ENCODE measurements at regions not wholly inside any gene's neighbourhood (a gene's known extent, or its start where the extent isn't known, plus 50 kb on each side); places are given as distances from the start of the nearest gene placed in this dataset.
"Not testable (repeated sequence)": the region's sequence is repeated elsewhere in the genome, so short reads cannot be mapped to it uniquely, and the experiment has no call there.

GRCh38 chr10:36872702-36873393, 252.6 kb upstream of the ANKRD30A start:
- no peak for DNase-seq

DNA sequence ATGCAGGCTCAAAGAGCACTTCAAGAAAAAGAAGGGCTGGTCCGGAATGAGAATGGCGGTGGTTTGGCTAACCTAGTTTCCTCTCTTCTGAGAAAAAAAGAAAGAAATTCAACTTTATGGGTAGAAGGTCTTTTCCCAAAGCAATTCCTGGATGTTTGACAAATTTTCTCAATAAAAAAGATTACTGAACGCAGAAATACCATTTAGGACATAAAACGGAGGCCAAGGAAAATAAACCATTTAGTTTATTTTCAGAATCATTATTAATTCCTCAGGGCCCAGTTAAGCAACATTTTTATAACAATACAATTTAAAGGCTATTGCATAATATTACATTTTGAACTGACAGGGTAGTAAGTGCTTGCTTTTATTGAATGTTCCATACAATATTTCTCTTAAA, 284.6 kb upstream of the ANKRD30A start:
- no peak for DNase-seq

DNA sequence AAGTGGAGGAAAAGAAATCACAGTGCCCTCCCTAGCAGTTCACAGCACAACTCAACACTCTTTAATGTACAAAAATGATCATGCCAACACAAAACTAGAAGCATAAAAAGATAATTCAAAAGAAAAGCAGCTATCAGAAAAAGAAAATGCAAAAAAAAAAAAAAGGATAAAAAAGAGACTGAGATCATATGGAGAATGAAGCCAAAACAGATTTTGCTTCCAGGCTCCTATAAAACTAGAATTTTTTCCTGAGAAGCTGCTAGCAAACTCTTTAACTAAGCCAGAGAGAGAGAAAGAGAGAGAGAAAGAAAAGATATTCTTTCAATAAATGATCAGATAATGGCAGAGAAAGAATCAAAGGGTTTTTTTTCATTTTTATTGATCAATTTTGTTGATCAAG, 288.0 kb upstream of the ANKRD30A start:
- no peak for DNase-seq

- no peak for DNase-seq
These were observed 305.6 kb upstream of the ANKRD30A start for GRCh38 chr10:36819781-36820180.

GRCh38 chr10:36817898-36818297, 307.5 kb upstream of the ANKRD30A start:
- DNase-seq, result no peak

- no peak for DNase-seq
These were observed 316.6 kb upstream of the ANKRD30A start for GRCh38 chr10:36808625-36809362.

DNA sequence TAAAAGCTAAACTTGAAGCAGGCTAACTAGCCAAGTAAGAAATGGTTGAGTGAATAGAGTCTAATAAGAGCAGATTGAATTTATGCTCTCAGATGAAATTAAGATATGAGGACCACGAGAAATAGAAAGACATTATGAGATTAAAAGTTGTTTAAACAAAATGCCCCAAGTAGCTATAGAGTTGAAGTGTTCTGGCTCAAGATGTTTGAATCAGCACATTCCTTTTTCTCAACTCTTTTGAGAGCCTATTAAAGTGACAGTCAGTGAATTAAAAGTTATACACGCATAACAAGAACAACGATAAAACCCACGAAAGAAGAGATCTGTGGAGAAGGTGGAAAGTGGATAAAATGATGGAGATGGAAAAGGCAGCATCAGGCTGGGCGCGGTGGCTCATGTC, 322.2 kb upstream of the ANKRD30A start:
- DNase-seq, result no peak

DNA sequence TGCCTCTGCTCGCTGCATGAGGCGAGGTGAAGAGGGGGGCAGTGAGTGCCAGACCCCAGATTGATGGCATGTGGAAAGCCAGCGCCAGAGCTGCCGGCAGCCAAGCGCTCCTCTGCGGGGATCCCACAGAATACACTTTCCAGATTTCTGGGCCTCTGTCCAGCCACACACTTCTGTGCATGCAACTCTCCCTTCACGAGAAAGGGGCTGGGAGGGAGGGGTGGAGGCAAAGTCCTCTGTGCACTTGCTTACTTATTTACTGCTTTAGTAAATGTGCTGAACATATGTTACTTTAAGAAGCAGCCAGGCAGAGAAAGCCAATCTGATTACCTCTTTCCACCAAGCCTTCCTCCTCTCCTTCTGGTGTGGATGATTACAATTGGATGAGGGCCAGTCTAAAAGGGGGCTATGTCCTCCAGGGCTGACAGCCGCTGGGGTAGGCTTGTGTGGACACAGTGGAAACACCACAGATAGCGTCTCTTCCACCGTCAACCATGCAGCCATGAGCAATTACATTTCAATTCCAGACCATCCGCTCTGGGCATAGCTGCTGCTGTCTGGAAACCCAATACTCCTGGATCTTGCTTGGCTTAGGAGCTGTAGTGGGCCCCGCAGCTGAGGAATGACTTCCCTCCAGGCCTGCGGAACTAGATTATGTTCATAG, 322.8 kb upstream of the ANKRD30A start:
- peak; percentile 56 to 84 for DNase-seq

DNA sequence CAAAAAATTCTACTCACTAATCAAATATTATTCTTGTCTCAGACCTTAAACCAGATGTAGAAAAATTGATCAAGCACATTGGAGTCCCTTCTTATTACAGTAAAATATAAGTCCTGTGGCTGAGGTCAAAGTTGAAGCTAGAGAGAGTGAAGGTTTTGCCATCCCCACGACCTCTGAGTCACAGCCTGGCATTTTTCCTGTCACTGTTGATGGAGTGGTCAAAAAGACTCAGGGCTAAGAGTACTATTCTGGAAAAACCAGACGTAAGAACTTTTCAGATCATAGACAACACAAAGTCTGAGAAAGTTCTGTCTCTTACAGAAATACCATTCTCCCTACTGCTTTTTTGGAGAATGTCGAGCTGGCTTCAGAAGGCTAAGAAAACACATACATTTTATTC, 323.7 kb upstream of the ANKRD30A start:
- DNase-seq, result no peak

- no peak for DNase-seq
These were observed 330.4 kb upstream of the ANKRD30A start for GRCh38 chr10:36794981-36795380.

DNA sequence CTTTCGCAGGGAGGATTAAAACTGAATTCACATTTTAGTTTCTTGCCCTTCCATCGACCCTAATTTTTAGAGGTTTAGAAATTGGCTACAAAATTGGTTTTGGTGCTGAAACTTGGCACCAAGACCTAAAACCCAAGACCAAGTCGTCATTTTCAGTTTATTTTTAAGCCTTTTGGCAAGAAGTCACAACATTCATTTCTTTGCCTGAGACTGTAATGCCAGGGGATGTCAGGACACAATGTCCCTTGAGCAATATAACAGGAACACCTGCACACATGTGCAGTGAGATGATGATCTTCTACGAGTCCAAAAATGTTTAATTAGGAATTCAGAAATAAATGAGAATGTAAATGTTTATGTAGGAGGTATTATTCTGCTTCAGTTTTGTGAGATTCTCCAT, 335.4 kb upstream of the ANKRD30A start:
- DNase-seq, result peak in 1 of 2 experiments; percentile 28

DNA sequence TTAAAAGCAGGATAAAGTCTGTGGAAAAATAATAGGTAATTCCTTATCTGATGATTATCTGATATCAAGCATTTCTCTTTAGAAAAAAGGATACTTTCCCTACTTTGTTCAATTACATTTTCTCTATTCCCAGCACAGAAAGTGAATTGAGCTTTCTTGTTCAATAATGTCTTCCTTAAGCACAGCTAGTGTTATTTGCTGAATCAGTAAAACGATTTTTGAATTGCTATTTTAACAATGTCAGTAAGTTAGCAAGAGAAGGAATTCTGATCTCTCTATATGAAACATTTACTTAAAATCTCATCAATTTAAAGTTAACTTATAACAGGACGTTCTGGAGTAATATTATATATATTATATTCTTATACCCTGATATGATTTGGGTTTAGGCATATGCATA, 337.2 kb upstream of the ANKRD30A start:
- no peak for DNase-seq

- DNase-seq, result no peak
These were observed 342.0 kb upstream of the ANKRD30A start for GRCh38 chr10:36783400-36783799.

GRCh38 chr10:36781570-36781969, 343.8 kb upstream of the ANKRD30A start:
- no peak for DNase-seq

GRCh38 chr10:36780158-36780557, 345.2 kb upstream of the ANKRD30A start:
- DNase-seq, result no peak

GRCh38 chr10:36779238-36779846, 346.1 kb upstream of the ANKRD30A start:
- DNase-seq, result peak in 1 of 2 experiments; percentile 68

DNA sequence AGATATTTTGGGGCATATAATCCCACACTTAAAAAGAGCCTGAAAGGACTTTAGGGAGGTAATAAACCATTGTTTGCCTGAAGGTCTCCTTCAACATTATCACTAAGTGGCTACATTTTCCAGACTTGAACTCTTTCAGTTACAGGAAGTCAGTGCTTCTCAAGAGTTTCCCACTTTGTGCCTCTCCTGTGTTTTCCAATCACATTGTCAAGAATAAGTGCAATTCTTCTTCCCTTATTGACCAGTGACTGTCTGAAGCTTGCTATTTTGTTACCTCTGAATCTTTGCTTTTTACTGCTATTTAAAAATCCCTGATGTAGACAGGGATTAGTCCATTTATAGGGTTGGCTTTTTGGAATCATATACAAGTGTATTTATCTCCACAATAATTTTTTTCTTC, 346.7 kb upstream of the ANKRD30A start:
- no peak for DNase-seq

DNA sequence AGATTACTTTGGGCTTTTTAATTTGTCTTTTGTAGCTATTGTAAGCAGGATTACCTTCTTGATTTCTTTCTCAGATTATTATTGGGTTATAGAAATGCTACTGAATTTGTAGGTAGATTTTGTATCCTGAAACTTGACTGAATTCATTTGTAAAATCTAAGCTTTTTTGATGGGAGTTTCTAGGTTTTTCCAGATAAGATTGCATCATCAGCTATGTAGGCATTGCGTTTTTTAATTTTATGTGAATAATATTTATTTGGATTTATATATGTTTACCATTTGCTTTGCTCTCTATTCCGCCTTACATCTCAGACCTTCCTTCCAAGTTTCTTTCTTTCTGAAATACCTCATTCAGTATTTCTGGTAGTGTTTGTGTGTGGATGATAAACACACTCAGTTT, 351.7 kb upstream of the ANKRD30A start:
- DNase-seq, result no peak

DNA sequence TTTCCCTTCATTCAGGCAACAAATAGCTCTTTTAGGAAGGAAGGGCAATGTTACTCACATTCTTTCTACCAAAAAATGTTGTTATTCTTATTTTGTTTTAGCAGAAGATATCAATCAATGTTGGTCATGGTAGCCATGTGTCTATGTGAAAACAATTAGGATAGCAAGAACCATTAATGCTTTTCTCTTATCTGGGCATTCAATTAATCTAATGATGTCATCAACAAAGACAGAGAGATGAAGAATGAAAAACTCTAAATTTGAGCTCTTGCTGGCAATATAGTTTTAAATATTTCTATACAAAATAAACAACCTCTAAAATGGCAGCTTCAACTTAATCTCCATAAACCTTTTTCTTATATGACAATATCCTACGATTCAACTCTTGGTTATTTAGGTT, 353.7 kb upstream of the ANKRD30A start:
- no peak for DNase-seq

DNA sequence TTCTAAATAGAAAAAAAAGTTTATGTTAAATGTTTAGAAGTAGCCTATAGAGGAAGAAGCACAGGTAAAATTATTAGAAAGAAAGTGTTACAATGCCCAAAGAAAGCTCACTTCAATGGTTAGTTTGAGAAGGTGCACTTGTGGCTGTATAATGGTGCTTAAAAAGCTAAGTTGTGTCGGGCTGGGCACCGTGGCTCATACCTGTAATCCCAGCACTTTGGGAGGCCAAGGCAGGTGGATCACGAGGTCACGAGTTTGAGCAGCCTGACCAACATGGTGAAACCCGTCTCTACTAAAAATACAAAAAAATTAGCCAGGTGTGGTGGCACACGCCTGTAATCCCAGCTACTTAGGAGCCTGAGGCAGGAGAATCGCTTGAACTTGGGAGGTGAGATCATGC, 355.7 kb upstream of the ANKRD30A start:
- DNase-seq, result not testable (repeated sequence)

GRCh38 chr10:36766940-36767339, 358.5 kb upstream of the ANKRD30A start:
- no peak for DNase-seq

DNA sequence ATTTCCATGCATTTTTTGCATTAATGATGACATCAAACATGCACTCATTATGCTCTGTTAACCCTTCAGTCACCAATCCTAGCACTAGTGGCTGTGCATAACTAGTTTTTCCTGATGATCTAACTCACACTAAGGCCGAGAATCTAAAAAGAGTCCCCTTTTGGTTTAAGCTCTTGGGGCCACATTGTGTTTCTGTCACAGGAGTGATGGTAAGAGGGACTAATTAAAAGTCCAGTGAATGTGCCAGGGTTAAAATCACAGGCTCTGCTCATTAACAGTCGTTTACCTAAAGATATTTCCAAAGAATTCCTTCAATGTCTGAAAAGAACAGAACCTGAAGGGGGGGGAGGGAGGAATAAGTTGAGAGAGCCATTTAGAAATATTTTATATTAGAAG, 359.0 kb upstream of the ANKRD30A start:
- no peak for DNase-seq

- peak in 1 of 2 experiments; percentile 2 for DNase-seq
These were observed 359.5 kb upstream of the ANKRD30A start for GRCh38 chr10:36765782-36766414.
